ENCODE measurements at regions not wholly inside any gene's neighbourhood (a gene's known extent, or its start where the extent isn't known, plus 50 kb on each side); places are given as distances from the start of the nearest gene placed in this dataset.
A peak's percentile ranks its signal among the peaks of the same experiment; 100 is the strongest.

DNA sequence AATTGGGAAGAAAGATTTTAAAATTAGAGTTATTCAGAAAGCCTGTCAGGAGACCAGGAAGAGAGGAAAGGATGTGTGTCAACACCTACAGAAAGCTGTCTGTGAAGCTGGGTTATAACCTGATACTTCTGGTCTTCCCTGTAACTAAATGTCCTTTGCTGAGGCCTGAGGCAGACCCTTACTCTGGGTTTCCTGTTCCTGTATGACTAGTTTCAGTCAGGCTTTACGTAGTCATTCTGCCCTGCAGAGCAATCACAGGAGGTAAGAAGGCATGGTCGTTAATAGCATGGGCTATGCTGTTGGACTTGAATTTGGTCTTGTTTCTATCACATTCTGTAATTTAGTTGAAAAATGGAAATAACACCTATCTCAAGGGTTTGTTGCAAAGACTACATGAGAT lies 110.5 kb upstream of the IGFBP7 start:
- no peak overlapping the region for H3K4me3 ChIP-seq (ENCODE audit: low read length)
- TF ChIP-seq, protein P1, sequence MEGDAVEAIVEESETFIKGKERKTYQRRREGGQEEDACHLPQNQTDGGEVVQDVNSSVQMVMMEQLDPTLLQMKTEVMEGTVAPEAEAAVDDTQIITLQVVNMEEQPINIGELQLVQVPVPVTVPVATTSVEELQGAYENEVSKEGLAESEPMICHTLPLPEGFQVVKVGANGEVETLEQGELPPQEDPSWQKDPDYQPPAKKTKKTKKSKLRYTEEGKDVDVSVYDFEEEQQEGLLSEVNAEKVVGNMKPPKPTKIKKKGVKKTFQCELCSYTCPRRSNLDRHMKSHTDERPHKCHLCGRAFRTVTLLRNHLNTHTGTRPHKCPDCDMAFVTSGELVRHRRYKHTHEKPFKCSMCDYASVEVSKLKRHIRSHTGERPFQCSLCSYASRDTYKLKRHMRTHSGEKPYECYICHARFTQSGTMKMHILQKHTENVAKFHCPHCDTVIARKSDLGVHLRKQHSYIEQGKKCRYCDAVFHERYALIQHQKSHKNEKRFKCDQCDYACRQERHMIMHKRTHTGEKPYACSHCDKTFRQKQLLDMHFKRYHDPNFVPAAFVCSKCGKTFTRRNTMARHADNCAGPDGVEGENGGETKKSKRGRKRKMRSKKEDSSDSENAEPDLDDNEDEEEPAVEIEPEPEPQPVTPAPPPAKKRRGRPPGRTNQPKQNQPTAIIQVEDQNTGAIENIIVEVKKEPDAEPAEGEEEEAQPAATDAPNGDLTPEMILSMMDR (IDR thresholded peaks at IDR 0.05; ENCODE audit: insufficient read depth, low read depth, low read length, missing control alignments), result no peak
- peak; percentile 42 for DNase-seq (ENCODE audit: low read depth)

DNA sequence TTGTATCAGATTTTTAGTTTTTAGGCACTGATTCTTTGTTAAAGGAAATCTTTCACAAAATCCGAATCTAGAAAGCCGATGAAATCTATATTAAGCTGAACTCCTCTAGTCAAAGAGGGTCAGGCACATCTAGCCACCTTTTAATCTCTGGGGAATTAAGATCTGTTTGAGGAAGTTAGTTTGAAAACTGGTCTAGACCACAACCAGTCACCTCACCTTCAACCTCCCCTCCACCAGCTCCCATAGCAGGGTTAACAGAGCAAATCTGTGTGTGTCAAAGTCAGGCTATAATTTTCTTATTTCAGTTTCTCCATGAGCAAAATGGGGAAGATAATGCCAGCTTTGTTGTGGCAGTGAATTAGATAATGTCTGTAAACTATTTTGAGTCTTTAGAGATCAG lies 110.0 kb upstream of the IGFBP7 start:
- TF ChIP-seq, protein P1 (IDR thresholded peaks at IDR 0.05; ENCODE audit: insufficient read depth, low read depth, low read length, missing control alignments), result no peak
- no peak for DNase-seq (ENCODE audit: low read depth)

DNA sequence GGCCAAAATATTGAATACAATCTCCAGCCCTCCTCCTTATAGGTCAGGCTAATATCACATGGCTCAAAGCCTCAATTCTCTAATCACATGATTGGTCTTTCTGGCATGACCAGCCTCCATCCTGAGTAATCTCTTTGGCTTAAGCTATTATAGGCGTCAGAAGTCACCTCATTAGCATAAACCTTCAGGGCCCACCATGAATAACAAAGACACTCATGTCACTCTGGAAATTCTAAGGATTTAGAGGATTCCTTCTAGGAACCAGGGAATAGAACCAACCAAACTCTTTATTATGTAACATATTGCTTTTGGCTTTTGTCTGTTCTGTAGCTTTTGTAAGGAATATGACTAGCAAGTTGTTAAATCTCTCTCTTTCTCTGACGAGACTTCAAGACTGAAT lies 109.2 kb upstream of the IGFBP7 start:
- TF ChIP-seq, protein P1 (IDR thresholded peaks at IDR 0.05; ENCODE audit: insufficient read depth, low read depth, low read length, missing control alignments), result no peak
- no peak for DNase-seq (ENCODE audit: low read depth)
- no peak overlapping the region for H3K4me3 ChIP-seq (ENCODE audit: low read length)

More for the DNA sequence above, 110.0 kb upstream of the IGFBP7 start:
- H3K4me3 ChIP-seq (ENCODE audit: low read length), result no peak overlapping the region

DNA sequence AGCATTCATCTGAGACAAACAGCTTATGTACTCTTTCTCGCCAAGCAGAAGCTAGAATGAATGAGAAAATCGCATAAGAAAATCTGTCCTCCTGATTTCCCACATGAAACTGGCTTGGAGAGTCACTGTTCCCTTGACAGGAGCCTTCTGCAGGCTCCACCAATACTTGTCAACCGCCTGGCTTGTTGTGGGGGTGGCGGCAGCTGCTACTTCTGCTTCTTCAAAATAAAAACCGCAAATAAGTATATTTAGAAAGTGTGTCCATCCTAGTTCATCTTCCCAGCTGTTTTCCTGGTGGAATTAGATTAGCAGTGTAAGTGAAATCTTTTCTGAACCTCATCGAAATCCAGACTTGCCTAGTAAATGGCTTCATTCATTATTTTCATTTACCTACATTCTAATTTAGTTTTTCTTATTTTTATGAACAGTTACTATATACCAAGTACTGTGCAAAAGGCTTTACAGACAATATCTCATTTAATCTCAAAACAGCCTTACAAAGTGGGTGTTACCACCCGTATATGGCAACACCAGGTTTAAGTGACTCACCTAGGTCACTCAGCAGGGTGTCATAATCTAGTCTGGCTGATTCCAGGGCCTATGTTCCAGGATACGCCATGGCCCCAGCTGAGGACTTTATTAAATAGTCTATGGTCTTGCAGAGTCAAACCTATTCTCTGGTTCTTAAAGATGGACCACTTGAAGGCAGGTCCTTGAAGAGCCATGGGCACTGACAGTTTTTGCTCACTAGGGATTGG lies 104.6 kb upstream of the IGFBP7 start:
- TF ChIP-seq, protein P1 (IDR thresholded peaks at IDR 0.05; ENCODE audit: insufficient read depth, low read depth, low read length, missing control alignments), result no peak
- peak; percentile 52 for DNase-seq (ENCODE audit: low read depth)
- H3K4me3 ChIP-seq (ENCODE audit: low read length), result no peak overlapping the region

DNA sequence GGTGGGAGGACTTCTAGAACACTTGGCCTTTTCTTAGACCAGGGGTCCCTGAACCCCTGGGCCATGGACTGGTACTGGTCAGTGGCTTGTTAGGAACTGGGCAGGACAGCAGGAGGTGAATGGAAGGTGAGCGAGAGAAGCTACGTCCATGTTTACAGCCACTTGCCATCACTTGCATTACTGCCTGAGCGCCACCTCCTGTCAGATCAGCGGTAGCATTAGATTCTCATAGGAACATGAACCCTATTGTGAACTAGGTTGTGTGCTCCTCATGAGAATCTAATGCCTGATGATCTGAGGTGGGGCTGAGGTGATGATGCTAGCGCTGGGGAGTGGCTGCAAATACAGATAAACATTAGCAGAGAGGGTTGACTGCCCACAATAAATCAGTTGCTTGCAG lies 100.9 kb upstream of the IGFBP7 start:
- TF ChIP-seq, protein P1 (IDR thresholded peaks at IDR 0.05; ENCODE audit: insufficient read depth, low read depth, low read length, missing control alignments), result no peak
- DNase-seq (ENCODE audit: low read depth), result no peak
- no peak overlapping the region for H3K4me3 ChIP-seq (ENCODE audit: low read length)

DNA sequence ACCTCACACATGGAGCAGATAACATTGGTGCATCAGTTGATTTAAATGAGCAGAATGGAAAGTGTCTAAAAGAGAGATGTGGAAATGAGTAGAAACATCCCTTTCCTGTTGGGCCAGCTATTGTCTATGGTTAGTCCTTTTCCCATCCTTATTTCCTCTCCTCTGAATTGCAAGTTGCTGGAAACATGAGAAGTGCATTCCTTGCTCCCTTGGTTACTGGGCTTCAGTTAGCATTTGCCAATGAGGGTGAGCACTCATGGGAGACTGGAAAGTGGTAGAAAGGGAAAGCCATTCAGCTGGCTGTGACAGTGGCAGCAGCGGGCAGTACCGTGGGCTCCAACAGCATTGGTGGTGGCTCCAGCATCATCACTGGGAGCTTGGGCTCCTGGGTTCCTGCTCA lies 96.0 kb upstream of the IGFBP7 start:
- TF ChIP-seq, protein P1 (IDR thresholded peaks at IDR 0.05; ENCODE audit: insufficient read depth, low read depth, low read length, missing control alignments), result no peak
- no peak overlapping the region for H3K4me3 ChIP-seq (ENCODE audit: low read length)
- no peak for DNase-seq (ENCODE audit: low read depth)

DNA sequence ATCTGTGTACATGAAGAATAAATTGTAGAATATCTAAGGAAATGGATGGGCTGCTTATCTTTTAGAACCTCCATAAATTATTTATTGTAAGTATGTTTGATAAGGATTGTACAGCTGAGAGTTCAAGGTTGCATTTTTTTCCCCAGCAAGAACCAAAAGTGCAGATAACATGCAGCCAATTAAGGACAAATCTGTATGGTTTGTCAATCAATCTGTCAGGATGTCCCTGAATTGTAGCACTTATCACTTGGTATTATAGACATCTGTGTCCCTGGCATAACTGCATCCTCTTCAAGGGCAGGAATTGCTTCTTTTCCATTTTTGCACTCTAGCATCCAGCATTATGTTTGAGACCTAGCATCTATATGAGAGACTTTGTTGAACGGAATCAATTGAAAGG lies 95.4 kb upstream of the IGFBP7 start:
- no peak for DNase-seq (ENCODE audit: low read depth)
- TF ChIP-seq, protein P1 (IDR thresholded peaks at IDR 0.05; ENCODE audit: insufficient read depth, low read depth, low read length, missing control alignments), result no peak
- no peak overlapping the region for H3K4me3 ChIP-seq (ENCODE audit: low read length)
